ENCODE measurements at regions not wholly inside any gene's neighbourhood (a gene's known extent, or its start where the extent isn't known, plus 50 kb on each side); places are given as distances from the start of the nearest gene placed in this dataset.

DNA sequence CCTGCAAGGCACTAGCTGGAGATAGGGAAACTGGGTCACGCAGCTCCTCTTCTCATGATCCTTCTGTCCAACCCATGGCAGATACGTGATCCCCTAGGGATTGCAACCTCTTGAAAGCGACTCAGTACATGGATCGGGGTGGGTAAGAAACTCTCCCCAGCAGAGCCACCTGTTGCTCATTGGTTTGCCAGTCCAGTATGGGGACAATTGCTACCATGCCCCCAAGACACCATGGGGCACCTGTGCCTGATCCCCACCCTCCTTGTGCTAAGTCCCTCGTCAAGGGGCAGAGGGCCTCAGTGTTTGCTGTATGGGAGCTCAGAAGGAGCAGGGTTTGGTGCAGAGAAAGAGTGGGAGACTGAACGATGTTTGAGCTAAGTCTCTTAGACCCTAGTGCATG is 500.9 kb downstream of the ENC1 start:
- ATAC-seq: no peak
- TF ChIP-seq, protein P1, sequence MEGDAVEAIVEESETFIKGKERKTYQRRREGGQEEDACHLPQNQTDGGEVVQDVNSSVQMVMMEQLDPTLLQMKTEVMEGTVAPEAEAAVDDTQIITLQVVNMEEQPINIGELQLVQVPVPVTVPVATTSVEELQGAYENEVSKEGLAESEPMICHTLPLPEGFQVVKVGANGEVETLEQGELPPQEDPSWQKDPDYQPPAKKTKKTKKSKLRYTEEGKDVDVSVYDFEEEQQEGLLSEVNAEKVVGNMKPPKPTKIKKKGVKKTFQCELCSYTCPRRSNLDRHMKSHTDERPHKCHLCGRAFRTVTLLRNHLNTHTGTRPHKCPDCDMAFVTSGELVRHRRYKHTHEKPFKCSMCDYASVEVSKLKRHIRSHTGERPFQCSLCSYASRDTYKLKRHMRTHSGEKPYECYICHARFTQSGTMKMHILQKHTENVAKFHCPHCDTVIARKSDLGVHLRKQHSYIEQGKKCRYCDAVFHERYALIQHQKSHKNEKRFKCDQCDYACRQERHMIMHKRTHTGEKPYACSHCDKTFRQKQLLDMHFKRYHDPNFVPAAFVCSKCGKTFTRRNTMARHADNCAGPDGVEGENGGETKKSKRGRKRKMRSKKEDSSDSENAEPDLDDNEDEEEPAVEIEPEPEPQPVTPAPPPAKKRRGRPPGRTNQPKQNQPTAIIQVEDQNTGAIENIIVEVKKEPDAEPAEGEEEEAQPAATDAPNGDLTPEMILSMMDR (IDR thresholded peaks at IDR 0.05): no peak
- intact Hi-C loops (cut with DNase I, micrococcal nuclease): no loop called here

DNA sequence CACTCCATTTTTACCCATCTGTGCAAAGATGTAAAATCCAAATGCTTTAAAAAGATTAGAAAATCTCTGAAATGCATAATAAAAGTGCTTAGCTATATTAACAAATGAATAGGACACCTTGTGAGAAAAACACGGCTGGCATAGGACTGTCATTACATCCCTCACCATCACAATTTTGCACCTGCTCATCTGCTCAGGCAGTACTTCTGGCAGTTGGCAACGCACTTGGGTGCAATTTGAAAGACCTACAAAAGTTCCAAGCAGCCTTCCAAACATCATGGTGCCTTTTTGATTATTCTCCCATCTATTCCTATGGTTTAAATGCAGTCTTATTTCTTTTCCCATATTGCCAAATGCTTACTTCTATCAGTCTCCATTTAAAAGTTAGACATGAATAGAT is 501.8 kb downstream of the ENC1 start:
- Histone ChIP-seq H3K4me3 (no peak overlapping the region), H3K9me3 (no peaks in the 10 kb centered on the region), H3K36me3 (ENCODE audit: low read depth) (no peaks in the 10 kb centered on the region), H3K4me1 (ENCODE audit: low read depth) (peaks cover 4% of the 10 kb centered on the region)
- ATAC-seq: no peak
- DNase-seq: no peak
- intact Hi-C loops (cut with DNase I, micrococcal nuclease): no loop called here
- TF ChIP-seq, protein P1 (IDR thresholded peaks at IDR 0.05): no peak

More for the DNA sequence above, 500.9 kb downstream of the ENC1 start:
- no peak for DNase-seq
- Histone ChIP-seq H3K9me3 (no peaks in the 10 kb centered on the region), H3K4me1 (ENCODE audit: low read depth) (peaks cover 4% of the 10 kb centered on the region), H3K36me3 (ENCODE audit: low read depth) (no peaks in the 10 kb centered on the region), H3K4me3 (no peak overlapping the region)

DNA sequence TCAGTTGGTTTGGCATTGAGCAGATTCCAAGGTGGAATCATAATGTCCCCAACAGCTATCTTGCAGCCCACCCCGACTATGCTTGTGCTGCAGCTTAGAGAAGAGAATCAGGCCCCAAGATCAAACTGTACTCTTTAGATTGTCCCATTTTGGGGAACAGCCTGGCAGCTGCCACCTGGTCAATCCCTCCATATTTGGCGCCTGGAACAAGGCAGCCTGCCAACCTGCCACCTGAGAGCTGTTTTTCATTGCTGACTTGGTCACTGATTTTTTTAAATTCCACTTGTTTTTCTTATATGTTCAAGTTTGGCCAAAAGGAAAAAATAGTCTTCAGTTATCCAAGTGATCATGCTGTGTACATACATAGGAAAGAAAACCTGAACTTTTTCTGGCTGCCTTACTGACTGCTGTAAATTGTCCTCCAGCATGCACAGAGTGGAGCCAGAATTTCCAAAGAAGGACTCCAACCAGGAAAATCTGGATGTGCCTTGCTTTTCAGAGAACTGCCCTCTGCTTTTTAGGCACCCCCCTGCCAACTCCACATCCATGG is 504.2 kb downstream of the ENC1 start:
- no peak for ATAC-seq
- DNase-seq: no peak
- no peaks in the 10 kb centered on the region for H3K9me3 ChIP-seq
- intact Hi-C loops (cut with DNase I, micrococcal nuclease): no loop called here
- H3K36me3 ChIP-seq (ENCODE audit: low read depth): no peaks in the 10 kb centered on the region
- TF ChIP-seq, protein P1 (IDR thresholded peaks at IDR 0.05): no peak
- H3K4me1 ChIP-seq (ENCODE audit: low read depth): no peaks in the 10 kb centered on the region
- H3K4me3 ChIP-seq: no peak overlapping the region

DNA sequence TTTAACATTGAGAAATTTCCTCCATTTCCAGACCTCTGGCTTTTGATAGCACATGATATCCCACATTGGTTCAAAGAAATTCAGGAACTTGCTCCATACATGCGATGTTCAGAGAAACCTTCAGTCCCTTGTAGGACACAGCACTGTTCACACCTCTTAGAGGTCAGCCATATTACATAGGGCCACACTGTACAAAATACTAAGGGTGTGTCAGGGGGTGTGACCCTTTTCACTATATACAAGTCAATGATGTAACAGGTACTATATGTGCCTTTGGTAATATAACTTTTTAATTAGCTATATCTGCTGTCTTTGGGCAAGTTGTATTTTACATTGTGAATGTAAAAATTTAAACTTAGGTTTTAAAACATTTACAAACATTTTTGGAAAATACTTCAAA is 505.5 kb downstream of the ENC1 start:
- no peak overlapping the region for H3K4me3 ChIP-seq
- H3K4me1 ChIP-seq (ENCODE audit: low read depth): no peaks in the 10 kb centered on the region
- DNase-seq: no peak
- H3K9me3 ChIP-seq: no peaks in the 10 kb centered on the region
- peak; percentile 56 for ATAC-seq
- intact Hi-C loops (cut with DNase I, micrococcal nuclease): no loop called here
- H3K36me3 ChIP-seq (ENCODE audit: low read depth): no peaks in the 10 kb centered on the region
- TF ChIP-seq, protein P1 (IDR thresholded peaks at IDR 0.05): no peak

DNA sequence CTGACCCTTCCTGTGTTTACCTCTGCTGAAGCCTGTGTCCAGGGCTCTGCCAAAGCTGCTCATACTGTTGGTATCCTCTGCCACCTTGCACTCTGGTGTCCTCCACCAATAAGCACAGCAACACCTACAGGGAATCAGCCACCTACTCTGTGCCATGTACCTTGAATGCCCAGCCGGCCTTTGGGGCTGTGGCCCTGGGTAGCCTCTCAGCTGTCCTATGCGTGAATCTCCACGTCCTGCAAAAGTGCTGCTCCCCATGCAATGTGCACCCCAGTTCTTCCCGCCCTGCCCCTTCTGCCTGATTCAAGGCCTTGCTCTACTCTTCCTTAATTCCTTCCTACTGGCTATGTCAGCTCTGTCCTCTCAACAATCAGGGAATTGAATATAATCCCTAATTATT is 506.5 kb downstream of the ARHGEF28 start:
- ATAC-seq (no peak), DNase-seq (no peak)
- Histone ChIP-seq H3K9me3 (no peaks in the 10 kb centered on the region), H3K4me3 (no peak overlapping the region), H3K4me1 (ENCODE audit: low read depth) (no peaks in the 10 kb centered on the region), H3K36me3 (ENCODE audit: low read depth) (no peaks in the 10 kb centered on the region)
- TF ChIP-seq, protein P1 (IDR thresholded peaks at IDR 0.05): no peak
- intact Hi-C loops (cut with DNase I, micrococcal nuclease): no loop called here

DNA sequence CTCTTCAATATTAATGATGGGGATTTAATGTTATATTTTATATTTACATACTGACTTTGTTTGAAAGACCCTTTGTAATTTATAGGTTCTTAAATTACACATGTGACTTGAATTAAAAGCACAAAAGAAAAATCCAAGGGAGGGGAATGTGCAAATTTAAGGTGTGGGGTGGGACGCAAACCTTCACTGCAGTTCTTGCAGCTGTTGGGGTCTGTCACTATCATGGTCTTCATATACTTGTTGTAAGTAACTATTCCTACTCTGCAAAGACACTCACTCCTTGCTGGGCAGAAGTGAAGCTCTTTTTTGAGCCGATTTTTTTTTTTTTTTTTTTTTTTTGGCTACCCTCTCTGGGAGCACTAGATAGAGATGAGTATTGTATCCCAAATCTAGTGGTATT is 505.3 kb downstream of the ARHGEF28 start:
- ATAC-seq (no peak), DNase-seq (no peak)
- intact Hi-C loops (cut with DNase I, micrococcal nuclease): no loop called here
- Histone ChIP-seq H3K4me1 (ENCODE audit: low read depth) (no peaks in the 10 kb centered on the region), H3K4me3 (no peak overlapping the region), H3K36me3 (ENCODE audit: low read depth) (no peaks in the 10 kb centered on the region), H3K9me3 (no peaks in the 10 kb centered on the region)
- TF ChIP-seq, protein P1 (IDR thresholded peaks at IDR 0.05): no peak
